ENCODE measurements at regions not wholly inside any gene's neighbourhood (a gene's known extent, or its start where the extent isn't known, plus 50 kb on each side); places are given as distances from the start of the nearest gene placed in this dataset.

- DNase-seq, result no peak
These were observed 133.4 kb upstream of the DTNBP1 start for GRCh38 chr6:15796130-15796771.

- no peak for DNase-seq
These were observed 131.0 kb upstream of the DTNBP1 start for GRCh38 chr6:15793826-15794225.

- no peak for DNase-seq
These were observed 130.5 kb upstream of the DTNBP1 start for GRCh38 chr6:15793288-15793687.

GRCh38 chr6:15792842-15793241 lies 130.0 kb upstream of the DTNBP1 start:
- DNase-seq, result no peak

- DNase-seq, result no peak
These were observed 128.8 kb upstream of the DTNBP1 start for GRCh38 chr6:15791448-15792181.

- no peak for DNase-seq
These were observed 127.3 kb upstream of the DTNBP1 start for GRCh38 chr6:15790116-15790515.

GRCh38 chr6:15786846-15787245 lies 124.0 kb upstream of the DTNBP1 start:
- DNase-seq, result no peak

- DNase-seq, result no peak
These were observed 120.7 kb upstream of the DTNBP1 start for GRCh38 chr6:15783484-15783883.

- DNase-seq, result no peak
These were observed 119.1 kb upstream of the DTNBP1 start for GRCh38 chr6:15781890-15782289.

GRCh38 chr6:15781333-15781732 lies 118.5 kb upstream of the DTNBP1 start:
- no peak for DNase-seq

GRCh38 chr6:15780437-15780836 lies 117.6 kb upstream of the DTNBP1 start:
- no peak for DNase-seq

GRCh38 chr6:15779726-15780125 lies 116.9 kb upstream of the DTNBP1 start:
- no peak for DNase-seq

- DNase-seq, result no peak
These were observed 113.7 kb upstream of the DTNBP1 start for GRCh38 chr6:15776458-15776980.

- no peak for DNase-seq
These were observed 112.9 kb upstream of the DTNBP1 start for GRCh38 chr6:15775741-15776140.

GRCh38 chr6:15775076-15775634 lies 112.3 kb upstream of the DTNBP1 start:
- DNase-seq, result no peak

- no peak for DNase-seq
These were observed 111.1 kb upstream of the DTNBP1 start for GRCh38 chr6:15773806-15774410.

- DNase-seq, result no peak
These were observed 107.7 kb upstream of the DTNBP1 start for GRCh38 chr6:15770347-15771143.

GRCh38 chr6:15769511-15770018 lies 106.7 kb upstream of the DTNBP1 start:
- DNase-seq, result no peak

- no peak for DNase-seq
These were observed 106.2 kb upstream of the DTNBP1 start for GRCh38 chr6:15768999-15769398.

GRCh38 chr6:15763837-15764236 lies 101.0 kb upstream of the DTNBP1 start:
- DNase-seq, result no peak

- no peak for DNase-seq
These were observed 100.5 kb upstream of the DTNBP1 start for GRCh38 chr6:15763364-15763763.

GRCh38 chr6:15761045-15761502 lies 98.2 kb upstream of the DTNBP1 start:
- DNase-seq, result no peak
